ENCODE measurements at regions not wholly inside any gene's neighbourhood (a gene's known extent, or its start where the extent isn't known, plus 50 kb on each side); places are given as distances from the start of the nearest gene placed in this dataset.
A peak's percentile ranks its signal among the peaks of the same experiment; 100 is the strongest.

DNA sequence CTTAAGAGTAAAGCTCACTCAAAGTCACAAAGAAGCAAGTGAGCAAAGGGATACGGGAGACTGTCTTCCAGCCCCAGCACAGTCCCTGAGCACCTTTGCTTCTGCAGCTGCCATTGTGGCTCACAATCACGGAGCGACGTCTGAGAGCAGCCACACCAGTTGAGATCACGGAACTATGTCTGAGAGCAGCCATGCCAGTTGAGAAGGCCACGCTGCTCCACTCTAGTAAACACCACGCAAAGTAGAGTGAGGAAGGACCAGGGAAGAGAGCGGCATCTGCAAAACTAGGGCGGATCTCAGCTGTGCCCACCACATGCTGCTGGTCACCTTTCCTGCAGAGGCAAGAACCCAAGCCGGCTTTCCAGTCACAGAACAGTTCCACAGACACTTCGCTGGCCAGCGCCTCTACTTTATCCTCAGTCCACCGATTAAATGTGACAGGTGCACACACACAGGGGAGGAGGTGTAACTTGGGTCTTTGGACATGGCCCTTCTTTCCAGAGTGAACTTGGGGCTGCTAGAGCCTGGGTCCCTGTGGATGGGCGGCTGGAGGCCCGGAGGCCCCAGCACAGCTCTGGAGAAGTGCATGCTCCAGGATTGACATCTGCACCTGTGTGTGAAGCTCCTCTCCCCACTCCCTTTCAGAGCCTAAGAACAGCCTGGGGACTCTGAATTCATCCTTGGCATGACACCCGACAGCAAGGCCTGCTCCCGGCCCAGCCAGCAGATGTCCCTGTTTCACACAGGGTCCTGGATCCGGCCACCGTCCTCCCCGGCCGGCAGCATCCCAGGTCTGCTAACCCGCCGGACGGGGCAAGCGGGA lies 324.9 kb upstream of the IRX4 start:
- no peaks in the 10 kb centered on the region for H3K27me3 ChIP-seq
- no peaks in the 10 kb centered on the region for H3K4me1 ChIP-seq
- H3K27ac ChIP-seq: no peak overlapping the region
- DNase-seq (ENCODE audit: low spot score): no peak
- no peak overlapping the region for H3K4me3 ChIP-seq
- H3K36me3 ChIP-seq: no peaks in the 10 kb centered on the region
- TF ChIP-seq, protein P1, sequence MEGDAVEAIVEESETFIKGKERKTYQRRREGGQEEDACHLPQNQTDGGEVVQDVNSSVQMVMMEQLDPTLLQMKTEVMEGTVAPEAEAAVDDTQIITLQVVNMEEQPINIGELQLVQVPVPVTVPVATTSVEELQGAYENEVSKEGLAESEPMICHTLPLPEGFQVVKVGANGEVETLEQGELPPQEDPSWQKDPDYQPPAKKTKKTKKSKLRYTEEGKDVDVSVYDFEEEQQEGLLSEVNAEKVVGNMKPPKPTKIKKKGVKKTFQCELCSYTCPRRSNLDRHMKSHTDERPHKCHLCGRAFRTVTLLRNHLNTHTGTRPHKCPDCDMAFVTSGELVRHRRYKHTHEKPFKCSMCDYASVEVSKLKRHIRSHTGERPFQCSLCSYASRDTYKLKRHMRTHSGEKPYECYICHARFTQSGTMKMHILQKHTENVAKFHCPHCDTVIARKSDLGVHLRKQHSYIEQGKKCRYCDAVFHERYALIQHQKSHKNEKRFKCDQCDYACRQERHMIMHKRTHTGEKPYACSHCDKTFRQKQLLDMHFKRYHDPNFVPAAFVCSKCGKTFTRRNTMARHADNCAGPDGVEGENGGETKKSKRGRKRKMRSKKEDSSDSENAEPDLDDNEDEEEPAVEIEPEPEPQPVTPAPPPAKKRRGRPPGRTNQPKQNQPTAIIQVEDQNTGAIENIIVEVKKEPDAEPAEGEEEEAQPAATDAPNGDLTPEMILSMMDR (IDR thresholded peaks at IDR 0.05): peak in 1 of 2 donors; percentile 43
- H3K9me3 ChIP-seq: no peaks in the 10 kb centered on the region

DNA sequence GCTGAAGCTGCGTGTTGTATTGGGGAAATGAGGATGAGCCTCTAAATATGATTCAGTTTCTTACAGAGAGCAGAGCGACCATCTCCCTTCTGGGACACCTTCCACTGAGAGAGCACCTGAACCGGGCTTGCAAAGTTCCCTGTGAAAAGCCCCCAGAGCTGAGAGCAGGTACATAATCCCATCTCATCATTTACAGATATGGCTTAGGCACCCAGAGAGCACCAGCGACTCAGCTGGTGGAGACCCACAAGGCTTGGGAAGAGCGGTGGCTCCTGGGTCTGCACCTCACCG lies 324.3 kb upstream of the IRX4 start:
- TF ChIP-seq, protein P1 (IDR thresholded peaks at IDR 0.05): no peak
- Histone ChIP-seq H3K4me3 (no peak overlapping the region), H3K9me3 (no peaks in the 10 kb centered on the region), H3K36me3 (no peaks in the 10 kb centered on the region), H3K27ac (no peak overlapping the region), H3K27me3 (no peaks in the 10 kb centered on the region), H3K4me1 (no peaks in the 10 kb centered on the region)
- no peak for DNase-seq (ENCODE audit: low spot score)

DNA sequence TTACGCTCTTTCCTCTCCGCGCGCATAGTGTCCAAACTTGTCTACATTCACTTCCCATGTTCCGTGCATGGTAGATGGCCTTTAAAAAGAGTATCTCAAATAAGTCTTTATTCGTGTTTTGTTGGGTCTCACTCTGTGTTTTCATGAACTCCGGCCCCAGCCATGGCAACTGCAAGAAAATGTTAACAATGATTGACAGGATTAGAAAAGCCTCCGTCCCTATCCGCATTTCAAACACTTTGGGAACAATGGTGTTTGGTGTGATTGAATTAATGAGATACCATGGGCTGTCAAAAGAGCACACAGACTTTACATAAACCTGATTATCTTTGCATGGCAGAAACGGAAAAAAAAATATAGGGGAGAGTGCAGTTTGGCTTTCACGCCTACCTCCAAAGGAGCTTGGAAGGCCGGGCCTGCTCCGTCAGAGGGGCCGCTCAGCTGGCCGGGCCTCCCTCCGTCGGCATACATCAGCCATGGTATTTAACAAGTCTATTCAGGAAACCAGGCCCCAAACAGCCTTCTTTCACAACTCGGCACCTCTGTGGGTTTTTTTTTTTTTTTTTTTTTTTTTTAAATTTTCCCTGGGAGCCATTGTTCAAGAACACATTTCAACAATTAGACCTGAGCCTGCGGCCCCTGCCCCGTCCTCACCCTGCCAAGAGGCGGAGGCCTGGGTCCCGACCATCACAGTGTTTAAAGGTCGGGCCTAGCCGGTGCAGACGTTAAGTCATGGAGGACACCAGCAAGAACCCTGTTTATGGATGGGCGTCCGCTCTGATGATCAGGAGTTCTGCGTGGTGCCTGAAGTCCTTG lies 323.8 kb upstream of the IRX4 start:
- H3K27me3 ChIP-seq: no peaks in the 10 kb centered on the region
- TF ChIP-seq, protein P1 (IDR thresholded peaks at IDR 0.05): no peak
- no peak overlapping the region for H3K4me3 ChIP-seq
- H3K4me1 ChIP-seq: no peaks in the 10 kb centered on the region
- H3K27ac ChIP-seq: no peak overlapping the region
- DNase-seq (ENCODE audit: low spot score): no peak
- no peaks in the 10 kb centered on the region for H3K9me3 ChIP-seq
- no peaks in the 10 kb centered on the region for H3K36me3 ChIP-seq

DNA sequence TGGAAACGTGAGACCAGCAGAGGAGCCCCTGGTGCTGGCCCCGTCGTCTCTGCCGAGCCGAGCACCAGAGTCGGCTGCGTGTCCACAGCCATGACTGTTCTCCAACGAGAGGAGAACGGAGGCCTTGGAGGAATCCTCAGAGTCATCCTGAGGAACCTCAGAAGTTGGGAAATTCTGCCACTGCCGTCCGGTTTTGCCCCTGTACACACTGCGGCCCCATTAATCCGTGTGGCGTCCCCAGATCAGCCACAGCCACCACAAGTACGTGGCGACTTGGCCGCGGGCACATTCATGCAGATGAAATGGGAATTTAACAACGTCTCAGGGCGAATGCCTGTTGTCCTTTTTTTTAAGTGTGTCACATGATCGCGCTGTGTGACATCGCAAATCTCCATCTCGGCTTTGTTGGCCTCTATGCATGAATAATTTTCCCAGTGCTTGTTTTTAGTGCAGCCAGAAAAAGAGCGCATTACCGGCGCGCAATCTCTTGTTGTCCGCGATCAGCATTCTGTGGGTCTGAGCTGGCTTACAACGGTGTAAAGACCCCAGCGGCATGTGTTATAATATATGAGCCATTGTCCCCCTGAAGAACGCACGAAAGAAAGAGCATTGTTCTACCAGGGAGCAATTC lies 323.0 kb upstream of the IRX4 start:
- Histone ChIP-seq H3K9me3 (no peaks in the 10 kb centered on the region), H3K4me1 (no peaks in the 10 kb centered on the region), H3K36me3 (no peaks in the 10 kb centered on the region), H3K27ac (no peak overlapping the region), H3K4me3 (no peak overlapping the region), H3K27me3 (no peaks in the 10 kb centered on the region)
- TF ChIP-seq, protein P1 (IDR thresholded peaks at IDR 0.05): no peak
- DNase-seq (ENCODE audit: low spot score): peak; percentile 44

DNA sequence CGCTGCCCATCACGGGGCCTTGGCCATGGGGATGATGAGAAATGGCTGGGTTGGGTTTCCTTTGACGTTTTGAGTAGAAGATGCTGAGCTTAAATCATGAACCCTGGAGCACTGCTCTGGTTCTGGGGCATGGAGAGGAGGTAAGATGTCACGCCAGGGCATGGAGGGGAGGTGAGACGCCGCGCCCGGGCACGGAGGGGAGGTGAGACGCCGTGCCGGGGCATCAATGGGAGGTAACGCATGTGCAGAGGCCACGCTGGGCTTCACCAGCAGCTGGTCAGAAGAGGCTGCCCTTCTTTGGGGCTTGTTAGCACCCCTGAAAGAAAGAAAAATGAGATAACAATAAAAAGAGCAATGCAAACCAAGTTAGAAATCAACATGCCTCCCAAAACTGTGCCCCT lies 322.5 kb upstream of the IRX4 start:
- TF ChIP-seq, protein P1 (IDR thresholded peaks at IDR 0.05): no peak
- DNase-seq (ENCODE audit: low spot score): peak; percentile 54
- Histone ChIP-seq H3K4me1 (no peaks in the 10 kb centered on the region), H3K9me3 (no peaks in the 10 kb centered on the region), H3K27ac (no peak overlapping the region), H3K27me3 (no peaks in the 10 kb centered on the region), H3K36me3 (no peaks in the 10 kb centered on the region), H3K4me3 (no peak overlapping the region)
